ENCODE measurements at regions not wholly inside any gene's neighbourhood (a gene's known extent, or its start where the extent isn't known, plus 50 kb on each side); places are given as distances from the start of the nearest gene placed in this dataset.

GRCh38 chr13:81223778-81224177, 882.9 kb upstream of the SPRY2 start:
- Histone ChIP-seq H3K9me3 (no peaks in the 10 kb centered on the region), H3K27me3 (replicated peaks; ENCODE audit: insufficient read depth) (no peaks in the 10 kb centered on the region), H3K27ac (no peak overlapping the region), H3K36me3 (no peaks in the 10 kb centered on the region), H3K4me1 (replicated peaks) (no peaks in the 10 kb centered on the region), H3K4me3 (no peak overlapping the region)
- intact Hi-C loops (cut with DNase I) = no loop called here
- no peak for TF ChIP-seq CTCF (IDR thresholded peaks at IDR 0.05)
- TF ChIP-seq POLR2AphosphoS5 (IDR thresholded peaks at IDR 0.05) = no peak
- TF ChIP-seq POLR2A (IDR thresholded peaks at IDR 0.05) = no peak
- 77% methylated on average over 6 of the region's 6 CpGs for WGBS
- no peak for DNase-seq (ENCODE audit: low spot score)

GRCh38 chr13:81211713-81212112, 870.8 kb upstream of the SPRY2 start:
- Histone ChIP-seq H3K27ac (no peak overlapping the region), H3K9me3 (no peaks in the 10 kb centered on the region), H3K27me3 (replicated peaks; ENCODE audit: insufficient read depth) (no peaks in the 10 kb centered on the region), H3K4me3 (no peak overlapping the region), H3K4me1 (replicated peaks) (no peaks in the 10 kb centered on the region), H3K36me3 (no peaks in the 10 kb centered on the region)
- no peak for DNase-seq (ENCODE audit: low spot score)
- 36% methylated on average over 2 of the region's 2 CpGs for WGBS
- intact Hi-C loops (cut with DNase I) = no loop called here
- TF ChIP-seq POLR2A (IDR thresholded peaks at IDR 0.05) (no peak), POLR2AphosphoS5 (IDR thresholded peaks at IDR 0.05) (no peak), CTCF (IDR thresholded peaks at IDR 0.05) (no peak)

GRCh38 chr13:81207636-81208035, 866.7 kb upstream of the SPRY2 start:
- 25% methylated on average over 3 of the region's 3 CpGs for WGBS
- H3K27ac ChIP-seq = no peak overlapping the region
- no peaks in the 10 kb centered on the region for H3K4me1 ChIP-seq (replicated peaks)
- H3K27me3 ChIP-seq (replicated peaks; ENCODE audit: insufficient read depth) = no peaks in the 10 kb centered on the region
- DNase-seq (ENCODE audit: low spot score) = no peak
- H3K9me3 ChIP-seq = no peaks in the 10 kb centered on the region
- H3K36me3 ChIP-seq = no peaks in the 10 kb centered on the region
- intact Hi-C loops (cut with DNase I) = no loop called here
- H3K4me3 ChIP-seq = no peak overlapping the region
- TF ChIP-seq POLR2AphosphoS5 (IDR thresholded peaks at IDR 0.05) (no peak), POLR2A (IDR thresholded peaks at IDR 0.05) (no peak), CTCF (IDR thresholded peaks at IDR 0.05) (no peak)

- H3K4me3 ChIP-seq = no peak overlapping the region
- no peaks in the 10 kb centered on the region for H3K27me3 ChIP-seq (replicated peaks; ENCODE audit: insufficient read depth)
- H3K36me3 ChIP-seq = no peaks in the 10 kb centered on the region
- no peaks in the 10 kb centered on the region for H3K9me3 ChIP-seq
- no peak overlapping the region for H3K27ac ChIP-seq
- no peak for TF ChIP-seq POLR2A (IDR thresholded peaks at IDR 0.05)
- TF ChIP-seq POLR2AphosphoS5 (IDR thresholded peaks at IDR 0.05) = no peak
- TF ChIP-seq CTCF (IDR thresholded peaks at IDR 0.05) = no peak
- no peak for DNase-seq (ENCODE audit: low spot score)
- no peaks in the 10 kb centered on the region for H3K4me1 ChIP-seq (replicated peaks)
- intact Hi-C loops (cut with DNase I) = no loop called here
These were observed 866.3 kb upstream of the SPRY2 start for GRCh38 chr13:81207231-81207630.

GRCh38 chr13:81203783-81204182, 862.9 kb upstream of the SPRY2 start:
- H3K4me3 ChIP-seq = no peak overlapping the region
- no peak for DNase-seq (ENCODE audit: low spot score)
- intact Hi-C loops (cut with DNase I) = no loop called here
- 71% methylated on average over 1 of the region's 1 CpG for WGBS
- H3K36me3 ChIP-seq = no peaks in the 10 kb centered on the region
- no peaks in the 10 kb centered on the region for H3K4me1 ChIP-seq (replicated peaks)
- TF ChIP-seq POLR2A (IDR thresholded peaks at IDR 0.05) = no peak
- no peak for TF ChIP-seq CTCF (IDR thresholded peaks at IDR 0.05)
- TF ChIP-seq POLR2AphosphoS5 (IDR thresholded peaks at IDR 0.05) = no peak
- no peaks in the 10 kb centered on the region for H3K27me3 ChIP-seq (replicated peaks; ENCODE audit: insufficient read depth)
- no peak overlapping the region for H3K27ac ChIP-seq
- no peaks in the 10 kb centered on the region for H3K9me3 ChIP-seq
